CD4-positive, alpha-beta T cell treated with Interferon gamma for 1 hour (primary cell): ENCODE measurements at regions not wholly inside any gene's neighbourhood (a gene's known extent, or its start where the extent isn't known, plus 50 kb on each side); places are given as distances from the start of the nearest gene placed in this dataset.

Experiments
- DNase-seq: peaks from one replicate; pipeline ENCODE4 v3.0.0-alpha.2; 2020

DNA sequence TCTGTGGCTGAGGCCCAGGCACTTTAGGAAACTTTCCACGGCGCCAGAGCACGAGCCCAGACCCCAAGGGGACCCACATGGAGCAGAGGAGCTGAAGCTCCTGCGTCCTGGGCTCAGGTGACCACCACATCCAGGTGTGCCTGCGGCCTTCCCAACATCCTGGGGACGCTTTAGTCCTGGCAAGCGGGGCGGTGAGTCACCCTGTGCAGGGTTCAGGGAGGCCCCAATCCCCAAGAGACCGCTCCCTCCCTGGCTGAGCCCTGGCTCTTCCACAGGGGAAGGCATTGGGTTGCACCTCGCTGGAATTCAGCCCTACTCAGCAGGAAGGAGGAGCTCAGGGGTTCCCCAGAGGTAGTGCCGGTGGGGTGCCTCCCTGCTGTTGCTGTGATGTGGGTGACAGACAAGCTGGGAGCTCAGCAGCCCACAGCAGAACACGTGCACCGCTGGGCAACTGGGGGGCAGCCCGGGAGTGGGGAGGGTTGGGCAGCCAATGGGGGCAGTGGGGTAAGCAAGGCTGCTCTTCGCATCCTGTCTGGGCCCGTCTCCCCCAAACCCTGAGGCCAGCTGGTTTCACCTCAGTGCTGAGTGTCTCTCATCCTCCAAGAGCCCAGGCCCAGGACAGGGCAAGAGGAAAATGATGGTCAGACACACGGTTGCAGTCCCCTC, 802.8 kb downstream of the BRD1 start:
- no peak for DNase-seq

DNA sequence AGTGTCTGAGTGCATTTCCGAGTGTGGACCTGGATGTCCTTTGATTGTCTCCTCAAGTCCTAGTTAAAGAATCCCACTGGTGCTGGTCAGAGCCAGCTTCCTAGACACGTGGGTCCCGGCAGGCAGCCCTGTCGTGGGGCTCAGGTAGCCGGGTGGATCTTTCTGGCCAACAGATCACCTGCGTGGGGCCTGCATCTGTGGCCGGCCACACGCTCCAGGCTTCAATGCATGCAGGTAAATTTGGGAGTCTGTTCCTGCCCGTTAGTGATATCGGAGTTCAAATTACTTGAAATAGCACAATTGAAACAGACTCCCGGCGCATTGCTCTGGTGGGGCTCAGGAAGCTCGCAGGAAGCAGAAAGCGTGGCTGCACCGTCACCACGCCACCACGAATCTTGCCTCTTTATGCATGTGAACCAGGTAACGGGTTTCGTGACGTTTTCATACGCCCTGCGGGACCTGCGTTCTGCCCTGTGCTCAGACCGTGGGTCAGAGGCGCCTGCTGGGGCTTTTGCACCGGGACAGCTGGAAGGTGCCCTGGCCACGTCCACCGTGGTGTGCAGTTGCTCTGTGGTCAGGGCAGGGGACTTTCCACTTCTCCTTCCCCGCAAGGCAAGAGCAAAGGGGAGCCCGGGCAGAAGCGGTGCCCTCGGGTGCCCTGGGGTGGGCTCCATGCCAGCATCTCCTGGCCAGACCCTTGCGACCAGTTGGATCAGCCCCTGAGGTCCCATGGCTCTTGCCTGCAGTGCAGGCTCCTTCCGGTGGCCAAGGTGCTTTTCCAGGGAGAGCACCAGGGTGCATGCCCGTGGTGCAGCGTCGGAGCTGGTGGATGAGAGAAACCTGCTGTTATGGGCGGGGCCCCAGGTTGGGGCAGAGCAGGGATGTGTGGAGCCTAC, 803.5 kb downstream of the BRD1 start:
- no peak for DNase-seq

DNA sequence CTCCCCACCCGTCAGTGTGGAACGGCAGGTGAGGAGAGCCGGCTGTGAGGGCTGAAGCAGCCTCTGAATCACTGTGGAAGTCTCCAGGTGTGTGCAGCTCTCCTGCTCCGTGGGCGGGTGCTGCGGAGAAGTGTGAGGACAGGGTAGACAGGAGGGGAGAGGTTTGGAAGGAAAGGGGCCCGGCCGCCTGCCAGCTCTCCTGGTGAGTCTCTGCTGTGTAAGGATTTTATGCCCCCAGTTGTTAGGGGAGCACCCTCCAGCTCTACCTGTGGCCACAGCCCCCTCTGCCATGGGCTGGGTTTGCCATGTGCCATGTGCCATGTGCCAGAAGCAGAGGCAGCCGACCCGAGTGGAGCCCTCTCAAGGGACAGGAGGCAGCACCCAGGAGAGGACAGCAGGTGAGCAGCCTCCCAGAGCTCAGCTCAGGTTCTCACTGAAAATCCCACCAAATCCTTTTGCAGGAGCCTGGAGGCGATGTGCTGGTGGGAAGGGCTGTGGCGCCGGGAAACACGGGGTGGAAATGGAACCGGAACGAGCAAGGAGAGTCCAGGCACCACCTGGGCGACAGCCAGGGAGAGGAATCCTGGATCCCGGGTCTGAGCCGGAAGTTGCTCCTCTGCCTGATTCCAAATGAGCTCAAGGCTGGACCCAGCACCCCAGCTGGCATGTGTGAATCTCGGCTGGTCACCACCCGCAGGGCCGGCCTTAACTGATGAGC, 804.4 kb downstream of the BRD1 start:
- no peak for DNase-seq

DNA sequence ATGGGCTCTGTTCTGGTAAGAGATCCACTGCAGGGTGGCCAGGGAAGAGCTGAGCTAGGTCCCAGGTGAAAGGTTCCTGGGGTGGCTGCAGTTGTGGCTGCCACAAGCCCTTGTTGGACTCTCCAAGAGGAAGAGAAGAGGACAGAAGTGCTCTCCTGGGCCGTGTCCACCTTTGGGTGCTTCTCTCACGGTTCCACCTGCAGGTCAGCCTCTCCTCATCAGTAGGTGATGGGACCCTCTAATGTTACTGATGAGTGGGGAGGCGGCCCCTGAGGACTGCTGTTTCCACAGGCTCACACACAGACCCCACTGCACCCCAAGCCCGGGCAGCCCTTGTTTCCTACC, 804.9 kb downstream of the BRD1 start:
- no peak for DNase-seq

DNA sequence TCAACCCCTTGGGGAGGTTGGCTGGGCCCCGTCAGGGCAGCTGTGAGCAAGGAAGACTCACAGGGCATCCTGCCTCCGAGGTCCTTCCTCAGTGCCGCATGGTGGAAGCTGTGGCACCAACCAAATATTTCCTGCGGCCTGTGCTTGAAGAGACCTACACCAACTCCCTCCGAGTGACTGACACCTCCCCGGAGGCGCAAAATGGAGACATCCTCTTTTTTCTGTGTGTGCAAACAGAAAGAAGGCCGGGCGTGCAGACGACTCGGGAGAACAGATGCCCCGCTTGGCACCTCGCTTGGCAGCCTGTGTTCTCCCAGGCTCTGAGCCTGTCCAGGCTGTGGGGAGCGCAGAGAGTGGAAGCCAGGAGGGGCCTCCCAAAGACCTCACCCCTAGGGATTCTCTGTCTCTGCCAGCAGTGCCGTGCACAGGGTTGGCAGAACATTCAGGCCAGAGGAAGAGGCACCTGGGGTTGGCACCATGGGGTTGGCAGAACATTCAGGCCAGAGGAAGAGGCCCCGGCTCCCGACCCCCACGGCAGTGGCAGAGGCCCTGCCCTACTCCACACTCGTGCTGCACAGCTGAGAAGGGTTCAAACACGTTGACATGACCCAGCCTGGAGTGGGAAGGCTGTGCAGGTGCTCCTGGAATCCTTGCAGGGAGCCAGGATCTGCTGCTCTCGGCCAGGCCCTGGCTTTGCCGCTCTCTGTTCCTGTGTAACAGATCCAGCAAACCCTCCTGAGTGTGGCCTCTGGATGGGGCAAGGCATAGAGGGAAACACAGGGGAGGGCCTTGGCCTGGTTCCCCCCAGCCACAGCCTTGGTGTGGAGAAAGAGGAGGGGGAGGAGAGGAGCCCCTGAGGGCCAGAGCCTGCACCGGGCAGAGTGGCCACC, 805.5 kb downstream of the BRD1 start:
- no peak for DNase-seq

DNA sequence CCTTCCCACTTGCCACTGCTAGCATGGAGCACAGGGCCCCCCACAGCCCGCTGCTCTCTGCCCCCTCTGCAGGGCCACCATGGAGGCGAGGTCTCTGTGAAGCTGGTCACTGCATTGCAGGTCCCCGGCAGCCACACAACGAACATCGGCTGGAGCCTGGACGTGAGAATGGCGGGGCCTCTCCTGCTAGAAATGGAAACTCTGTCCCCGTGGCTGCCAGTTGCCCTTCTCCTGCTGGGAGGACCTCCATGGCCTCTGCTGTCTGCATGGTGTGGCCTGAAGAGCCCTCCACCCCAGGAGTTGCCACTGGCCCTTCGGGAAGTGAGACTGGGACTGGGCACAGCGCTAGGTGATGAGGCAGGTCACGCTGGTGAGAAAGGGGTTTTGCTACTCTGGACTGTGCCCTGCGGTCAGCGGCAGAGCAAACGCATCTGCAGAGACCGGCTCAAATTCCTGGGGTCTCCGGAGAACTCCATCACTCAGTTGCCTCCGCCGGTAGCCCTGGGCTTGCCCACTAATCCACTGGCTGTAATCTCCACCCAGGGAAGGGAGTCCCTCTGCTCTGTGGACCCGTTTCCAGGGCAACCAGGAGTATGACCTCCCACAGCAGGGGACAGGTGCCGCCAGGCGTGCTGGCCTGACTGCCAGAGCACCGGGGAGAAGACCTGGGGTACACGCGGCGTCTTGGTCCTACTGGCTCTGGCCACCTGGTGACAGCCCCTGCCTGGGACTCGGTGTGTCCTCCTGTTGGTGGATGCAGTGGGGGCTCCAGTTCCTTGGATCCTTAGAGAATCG, 806.3 kb downstream of the BRD1 start:
- no peak for DNase-seq

DNA sequence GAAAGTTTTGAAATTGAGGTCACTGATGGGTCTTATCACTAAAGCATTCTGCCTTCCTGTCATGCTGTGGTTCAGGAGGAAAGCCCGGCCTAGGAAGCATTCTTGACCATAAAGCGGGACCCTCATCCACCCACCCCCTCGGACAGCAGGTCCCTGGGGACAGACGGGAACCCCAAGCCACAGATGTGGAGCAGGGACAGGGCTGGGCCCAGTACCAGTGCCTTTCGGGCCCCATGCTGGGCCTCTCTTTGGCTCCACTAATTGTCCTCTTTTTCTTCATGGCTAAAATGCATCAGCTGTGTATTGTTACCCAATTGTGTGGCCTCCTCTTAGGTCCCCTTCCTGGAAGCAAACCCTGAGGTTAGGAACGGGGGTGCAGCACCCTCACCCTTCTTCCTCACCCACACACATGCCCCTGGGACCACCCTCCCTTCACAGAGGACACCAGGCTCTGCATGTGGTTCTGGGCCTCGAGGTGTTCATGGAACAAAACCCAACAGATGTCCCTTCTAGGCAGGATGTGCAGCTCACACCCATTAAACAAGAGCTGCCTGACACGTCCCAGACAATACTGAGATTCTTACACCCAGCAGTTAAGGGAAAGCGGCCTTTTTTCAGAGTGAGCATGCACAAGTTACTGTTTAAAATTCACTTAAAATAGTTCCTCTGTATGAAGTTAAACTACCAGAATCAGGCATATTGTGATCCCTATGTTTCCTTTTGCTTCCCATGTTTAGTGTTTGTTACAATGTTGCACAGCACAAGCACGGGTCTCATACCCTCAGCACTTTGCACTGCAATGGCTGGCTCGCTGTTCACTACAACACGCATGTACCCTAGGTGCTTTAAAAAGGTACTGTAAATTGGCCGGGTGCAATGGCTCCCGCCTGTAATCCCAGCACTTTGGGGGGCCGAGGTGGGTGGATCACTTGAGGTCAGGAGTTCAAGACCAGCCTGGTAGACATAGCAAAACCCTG, 807.6 kb downstream of the BRD1 start:
- DNase-seq, result no peak

DNA sequence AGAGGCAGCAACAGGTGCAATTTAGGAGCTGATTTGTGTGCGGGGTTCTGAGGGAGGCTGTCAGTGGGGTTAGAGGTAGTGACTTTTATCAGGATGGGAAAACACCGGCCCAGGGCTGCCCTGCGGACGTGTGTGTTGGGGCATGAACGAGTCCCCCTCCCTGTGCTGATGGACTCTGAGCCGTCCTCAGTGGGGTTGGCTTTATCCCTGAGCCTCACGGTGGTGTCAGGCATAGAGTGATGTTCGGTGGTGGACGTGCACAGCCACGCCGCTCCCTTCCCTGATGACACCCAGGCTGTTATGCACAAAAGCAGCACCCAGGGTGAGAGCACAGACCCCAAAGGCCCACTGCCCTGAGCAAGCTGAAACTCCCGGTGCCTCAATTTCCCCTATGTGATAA, 809.1 kb downstream of the BRD1 start:
- DNase-seq, result no peak

DNA sequence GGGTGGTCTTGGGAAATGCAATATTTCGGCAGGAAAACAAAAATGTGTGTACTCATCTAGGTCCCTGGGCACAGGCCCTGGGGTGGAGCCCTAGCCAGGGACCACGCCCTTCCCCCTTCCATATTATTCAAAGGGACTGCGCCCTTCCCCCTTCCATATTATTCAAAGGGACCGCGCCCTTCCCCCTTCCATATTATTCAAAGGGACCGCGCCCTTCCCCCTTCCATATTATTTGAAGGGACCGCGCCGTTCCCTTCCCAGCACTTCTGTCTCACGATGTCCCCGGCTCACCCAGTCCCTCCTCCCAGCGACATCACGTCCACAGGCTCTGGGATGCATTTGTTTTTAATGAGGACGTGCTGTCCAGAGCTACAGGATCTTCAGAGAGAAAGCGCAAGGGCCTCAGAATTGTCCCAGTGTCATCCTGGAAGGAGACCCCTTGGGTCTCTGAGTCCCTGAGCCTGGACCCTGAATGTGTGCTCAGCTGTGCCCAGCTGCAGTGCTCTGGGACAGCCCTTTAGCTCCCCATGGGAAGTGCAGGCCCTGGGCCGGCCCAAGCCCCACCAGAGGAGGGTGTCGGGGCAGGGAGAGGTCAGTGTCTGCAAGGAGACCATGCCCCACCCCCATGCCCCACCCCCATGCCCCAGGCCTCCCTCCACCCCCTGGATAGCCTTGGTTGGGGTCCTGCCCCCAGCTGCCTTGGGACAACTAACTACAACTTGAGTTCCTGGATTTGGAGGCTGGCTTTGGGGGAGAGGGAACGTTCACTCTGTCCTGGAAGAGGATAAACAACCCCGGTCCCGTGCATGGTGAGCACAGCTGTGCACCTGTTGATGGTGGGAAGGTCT, 810.0 kb downstream of the BRD1 start:
- DNase-seq, result no peak

DNA sequence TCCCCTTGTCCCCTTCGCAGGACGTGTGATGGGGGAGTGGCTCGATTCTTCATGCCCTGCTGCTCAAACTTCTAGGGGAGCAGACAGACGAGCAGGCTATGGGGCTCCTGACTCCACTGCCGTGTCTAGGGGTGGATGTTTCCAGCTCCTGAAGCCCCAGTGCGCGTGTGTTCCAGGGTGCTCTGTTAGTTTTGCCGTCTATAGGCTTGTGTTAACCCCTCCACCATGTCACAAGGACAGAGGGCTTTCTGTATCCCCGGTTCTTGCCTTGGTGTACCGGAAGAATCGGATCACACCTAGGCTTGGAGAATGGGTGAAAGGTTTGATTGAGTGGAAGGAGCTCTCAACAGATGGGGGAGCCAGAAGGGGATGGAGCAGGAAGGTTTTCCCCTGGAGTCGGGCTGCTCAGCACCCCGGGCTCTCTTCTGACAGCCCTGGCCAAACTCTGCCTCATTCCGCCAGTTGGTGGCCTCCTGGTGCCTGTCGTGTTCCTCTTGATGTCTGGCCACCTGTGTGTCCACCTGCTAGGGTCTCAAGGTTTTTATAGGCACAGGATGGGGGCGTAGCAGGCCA, 810.7 kb downstream of the BRD1 start:
- no peak for DNase-seq

DNA sequence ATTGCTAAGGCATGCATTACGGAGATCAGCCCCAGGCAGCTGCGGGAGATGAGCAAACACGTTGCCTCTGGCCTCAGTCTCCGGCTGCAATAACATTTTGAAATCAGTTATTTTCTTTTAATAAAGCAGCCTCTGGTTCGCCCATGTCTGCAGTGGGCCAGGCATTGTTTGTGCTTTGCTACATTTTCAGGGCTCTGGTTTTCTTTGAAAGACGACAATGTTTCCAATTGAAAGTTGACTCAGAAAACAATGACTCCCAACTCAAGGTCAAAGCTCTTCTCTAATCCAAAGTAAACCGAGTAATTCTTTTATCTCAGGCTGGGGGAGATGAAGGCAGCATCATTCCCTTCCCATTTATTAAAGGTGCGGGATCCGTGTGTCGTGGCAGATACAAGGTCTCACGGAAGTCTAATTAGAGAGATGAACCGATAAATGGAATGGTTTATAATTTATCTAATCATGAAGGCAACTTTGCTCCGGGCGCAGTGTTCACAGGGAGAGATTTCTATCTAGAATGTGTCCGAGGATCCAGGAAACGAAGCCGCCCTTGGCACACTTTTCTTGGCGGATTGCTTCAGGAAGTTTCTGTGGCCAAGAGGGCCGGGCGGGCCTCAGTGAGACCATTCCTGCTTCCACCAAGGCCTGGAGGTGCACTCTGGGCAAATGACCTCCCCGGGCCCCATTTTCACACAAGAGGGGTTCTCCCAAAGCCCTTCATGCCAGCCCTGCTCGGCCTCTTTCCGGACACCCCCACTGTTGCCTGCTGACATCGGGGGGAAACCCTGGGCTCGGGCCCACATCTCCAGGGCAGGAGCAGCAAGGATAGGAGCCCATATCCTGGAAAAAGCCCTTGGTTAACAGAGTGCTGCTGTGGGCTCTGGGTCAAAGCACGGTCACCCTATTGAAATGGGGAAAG, 811.4 kb downstream of the BRD1 start:
- DNase-seq, result no peak

DNA sequence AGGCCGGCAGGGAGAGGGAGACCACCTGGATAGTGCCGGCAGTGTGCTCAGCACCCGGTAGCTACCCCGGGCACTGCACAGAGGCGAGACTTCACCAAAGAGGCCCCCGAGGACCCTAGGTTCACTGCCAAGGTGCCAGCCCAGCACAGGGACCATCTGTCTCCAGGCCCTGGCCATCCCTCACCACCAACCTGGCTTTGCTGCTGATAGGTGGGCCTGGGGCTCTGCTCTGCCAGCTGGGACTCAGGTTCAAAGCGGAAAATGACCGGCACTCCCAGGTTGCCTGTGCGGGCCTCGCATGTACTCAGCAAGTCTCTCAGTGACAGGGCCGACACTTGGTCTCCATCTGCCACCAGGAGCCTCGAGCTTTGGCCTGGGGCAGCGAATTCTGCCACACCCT, 812.2 kb downstream of the BRD1 start:
- DNase-seq, result no peak

DNA sequence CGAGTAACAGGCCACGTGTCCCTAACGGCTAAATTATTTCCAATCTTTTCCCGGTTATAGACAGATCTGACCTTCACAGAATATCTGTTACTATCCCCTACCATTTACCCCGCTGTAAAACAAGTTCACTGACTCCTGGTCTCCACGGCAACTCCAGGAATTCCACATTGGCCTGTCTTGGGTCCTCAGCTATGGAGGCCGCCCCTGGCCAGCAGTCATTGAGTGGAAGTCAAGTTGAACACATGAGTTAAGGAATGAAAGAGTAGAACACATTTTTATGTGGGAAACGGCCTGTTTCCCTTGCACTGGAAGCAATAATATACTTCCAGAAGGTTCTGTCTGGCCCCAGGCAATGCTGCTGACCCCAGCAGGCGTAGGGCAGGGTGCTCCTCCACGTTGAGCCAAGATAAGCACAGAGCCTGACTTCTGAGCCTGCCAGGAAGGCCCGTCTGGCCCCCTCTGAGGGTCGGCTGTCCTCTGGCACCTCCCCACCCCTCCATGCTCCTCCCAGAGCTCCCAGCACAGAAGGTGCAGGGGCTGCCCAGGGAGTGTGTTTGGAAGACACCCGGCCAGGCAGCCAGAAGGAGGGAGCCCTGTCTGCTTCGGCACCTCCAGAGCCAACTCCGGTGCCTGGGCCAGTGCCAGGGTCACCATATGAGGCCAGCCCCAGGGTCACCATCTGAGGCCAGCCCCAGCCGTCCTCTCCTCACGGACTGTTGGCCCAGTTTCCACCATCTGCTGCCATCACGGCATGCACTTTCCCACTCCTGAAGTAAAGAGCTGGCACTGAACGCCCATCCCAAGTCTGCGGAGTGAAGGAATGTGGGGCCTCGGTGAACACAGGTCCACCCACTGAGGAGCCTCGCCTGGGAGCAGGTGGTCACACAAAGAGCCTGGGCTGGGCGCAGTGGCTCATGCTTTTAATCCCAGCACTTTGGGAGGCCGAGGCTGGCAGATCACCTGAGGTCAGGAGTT, 813.2 kb downstream of the BRD1 start:
- no peak for DNase-seq

DNA sequence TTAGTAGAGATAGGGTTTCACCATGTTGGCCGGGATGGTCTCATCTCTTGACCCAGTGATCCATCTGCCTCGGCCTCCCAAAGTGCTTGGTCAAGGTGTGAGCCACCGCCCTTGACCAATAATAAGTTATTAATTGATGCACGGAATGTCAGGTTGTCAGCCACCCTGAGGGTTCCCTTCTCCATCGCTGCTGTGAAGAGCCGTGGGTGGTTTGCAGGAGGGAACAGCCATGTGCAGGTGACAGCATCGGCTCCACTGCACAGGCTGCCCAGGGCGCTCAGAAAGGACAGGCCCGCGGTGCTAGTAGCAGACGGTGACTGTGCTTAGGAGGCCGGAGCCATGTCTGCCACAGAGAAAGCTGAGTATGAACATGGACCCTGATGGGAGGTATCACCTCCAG, 814.0 kb downstream of the BRD1 start:
- DNase-seq, result no peak

DNA sequence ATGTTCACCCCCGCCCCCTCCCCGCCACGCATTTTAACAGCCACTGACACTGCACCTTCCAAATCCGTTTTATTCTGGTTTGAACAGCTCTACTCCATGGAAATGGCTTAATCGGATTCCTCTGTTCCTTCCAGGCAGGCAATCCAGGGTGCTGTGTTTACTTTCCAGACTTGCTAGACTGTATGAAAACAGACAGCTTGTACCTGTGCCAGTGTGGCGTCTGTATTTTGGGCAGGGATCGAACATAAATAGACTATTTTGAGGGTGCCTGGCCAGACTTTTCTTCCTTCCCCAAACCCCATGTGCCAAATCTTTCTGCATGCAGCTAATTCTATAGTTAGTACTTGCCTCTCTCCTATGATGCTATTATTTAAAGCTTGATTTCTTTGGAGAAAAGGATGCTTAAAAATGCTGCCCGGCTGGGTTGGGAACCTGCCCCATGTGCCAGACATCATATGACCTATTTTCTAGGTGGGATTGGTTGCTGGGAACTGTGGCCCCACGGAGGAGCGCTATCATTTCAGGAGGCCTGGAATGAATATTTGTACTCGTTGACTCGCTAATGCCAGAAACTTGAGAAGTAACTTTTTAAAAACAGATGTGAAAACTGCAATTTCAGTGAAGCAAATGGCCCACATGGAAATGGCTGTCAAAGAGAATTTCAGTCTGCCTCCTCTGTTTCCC, 814.8 kb downstream of the BRD1 start:
- no peak for DNase-seq
